Pancreas (tissue), 10 donors: ENCODE measurements at regions not wholly inside any gene's neighbourhood (a gene's known extent, or its start where the extent isn't known, plus 50 kb on each side); places are given as distances from the start of the nearest gene placed in this dataset.

Experiments
- ATAC-seq, 4 donors: fragments of 200-7000 bp; cut with Tn5 transposase; one replicate each; pipeline versions ENCODE4 v1.8.0 to v1.9.1; 2020; ENCODE audit warnings: mild to moderate bottlenecking in 4 of 4, moderate library complexity in 4 of 4
- DNase-seq, 6 donors: peaks; one replicate each; pipeline ENCODE4 v3.0.0-alpha.2; 2020
- FAIRE-seq: peaks from 2 replicates; lab custom pipeline; 2012; peaks lifted over from hg19 to GRCh38; lab: Jason Lieb, UNC
- H3K27ac ChIP-seq, 4 donors: fragments of 200-600 bp; sonication (generic); 1 replicate in 3 of 4; 2 replicates in 1 of 4; pipeline versions ENCODE4 v1.5.0 to v1.8.0; 2020
- H3K27me3 ChIP-seq, 4 donors: fragments of 200-600 bp; one replicate each; pipeline ENCODE4 v1.8.0; 2021
- H3K36me3 ChIP-seq, 3 donors: fragments of 200-600 bp; sonication (generic) in 1 of 3; one replicate each; pipeline versions ENCODE4 v1.5.0 to v1.8.0; 2020 to 2021
- H3K4me1 ChIP-seq, 3 donors: fragments of 200-600 bp; one replicate each; pipeline ENCODE4 v1.8.0; 2021
- H3K4me3 ChIP-seq, 4 donors: fragments of 200-600 bp; sonication (generic) in 2 of 4; one replicate each; pipeline versions ENCODE4 v1.5.0 to v1.8.0; 2020 to 2021
- H3K9me3 ChIP-seq, 4 donors: fragments of 200-600 bp; one replicate each; pipeline ENCODE4 v1.8.0; 2021
- WGBS, 2 donors: extraction: QIAGEN DNeasy Blood & Tissue Kit; methylation state at CpG; one replicate each; pipeline ENCODE4 v1.1.7; 2013; 5-methylcytosine and 5-hydroxymethylcytosine counted together
- intact Hi-C, 3 donors: fragments of 100-400 bp; cut with DNase I; formaldehyde crosslinking; loops; one replicate each; pipeline versions ENCODE4 v1.11.1 to v1.14.2; 2022
- TF ChIP-seq, protein P1 (sequence below), 4 donors: fragments of 200-600 bp; sonication (generic) in 3 of 4; IDR thresholded peaks; one replicate each; pipeline versions ENCODE4 v1.5.0 to v1.8.0; 2021; ENCODE audit warnings: antibody characterized with exemption in 4 of 4
- donor health status: healthy with polysubstance abuse.
- donor health status: DM: no; HTN: no; CAD: no; lungs with moderate emphysema.
- donor health status: DM: no; HTN: no; CAD: no.
- donor health status: control.
- donor health status: control.
- donor health status: Bipolar disorder and iron deficiency.
- donor health status: DM: yes; HTN: yes; CAD: no.
- donor health status: DM: no; HTN: no; CAD: no.
- donor health status: DM: no; HTN: no; CAD: no.
- donor health status: DM: yes; HTN: yes; CAD: no.

DNA sequence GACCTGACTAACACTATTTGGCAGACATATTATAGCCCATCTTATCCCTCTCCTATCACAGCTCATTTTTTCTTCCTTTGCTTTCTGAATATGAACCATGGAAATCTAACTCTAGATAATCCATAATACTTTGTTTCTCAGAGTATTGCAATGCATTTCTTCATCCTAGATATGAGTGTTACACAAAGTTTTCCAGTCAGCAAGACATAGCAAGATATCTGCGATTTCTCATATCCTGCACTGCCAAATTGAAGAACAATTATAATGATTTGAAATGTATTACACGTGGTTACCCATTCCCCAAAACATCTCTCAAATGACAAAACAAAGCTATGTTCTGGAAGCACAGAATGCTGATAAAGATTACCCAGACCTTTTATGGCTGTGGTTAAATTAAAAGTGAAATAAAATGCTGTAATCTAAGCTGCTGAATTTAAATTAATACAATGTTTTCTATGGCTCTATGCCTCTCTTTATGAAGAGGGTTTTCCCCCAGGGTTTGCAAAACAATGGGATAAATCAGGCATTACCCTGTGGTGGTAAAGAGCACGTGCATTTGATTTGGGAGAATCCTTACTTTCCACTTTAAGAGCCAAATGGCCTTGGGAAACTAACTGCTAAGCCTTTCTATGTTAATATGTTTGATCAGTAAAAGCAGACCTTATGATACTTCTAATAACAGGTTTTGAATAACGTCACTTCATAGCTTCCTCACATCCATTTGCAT, 1291.0 kb upstream of the CNTN5 start:
- Histone ChIP-seq H3K27ac (no peak overlapping the region), H3K27me3 (no peaks in the 10 kb centered on the region), H3K4me3 (no peak overlapping the region), H3K36me3 (no peaks in the 10 kb centered on the region), H3K9me3 (no peaks in the 10 kb centered on the region), H3K4me1 (no peaks in the 10 kb centered on the region)
- TF ChIP-seq, protein P1, sequence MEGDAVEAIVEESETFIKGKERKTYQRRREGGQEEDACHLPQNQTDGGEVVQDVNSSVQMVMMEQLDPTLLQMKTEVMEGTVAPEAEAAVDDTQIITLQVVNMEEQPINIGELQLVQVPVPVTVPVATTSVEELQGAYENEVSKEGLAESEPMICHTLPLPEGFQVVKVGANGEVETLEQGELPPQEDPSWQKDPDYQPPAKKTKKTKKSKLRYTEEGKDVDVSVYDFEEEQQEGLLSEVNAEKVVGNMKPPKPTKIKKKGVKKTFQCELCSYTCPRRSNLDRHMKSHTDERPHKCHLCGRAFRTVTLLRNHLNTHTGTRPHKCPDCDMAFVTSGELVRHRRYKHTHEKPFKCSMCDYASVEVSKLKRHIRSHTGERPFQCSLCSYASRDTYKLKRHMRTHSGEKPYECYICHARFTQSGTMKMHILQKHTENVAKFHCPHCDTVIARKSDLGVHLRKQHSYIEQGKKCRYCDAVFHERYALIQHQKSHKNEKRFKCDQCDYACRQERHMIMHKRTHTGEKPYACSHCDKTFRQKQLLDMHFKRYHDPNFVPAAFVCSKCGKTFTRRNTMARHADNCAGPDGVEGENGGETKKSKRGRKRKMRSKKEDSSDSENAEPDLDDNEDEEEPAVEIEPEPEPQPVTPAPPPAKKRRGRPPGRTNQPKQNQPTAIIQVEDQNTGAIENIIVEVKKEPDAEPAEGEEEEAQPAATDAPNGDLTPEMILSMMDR (IDR thresholded peaks at IDR 0.05) = no peak
- FAIRE-seq (no peak), ATAC-seq (no peak), DNase-seq (no peak)
- intact Hi-C loops = no loop called here
- WGBS, 2 donors = 34 to 46% methylated on average over 4 of the region's 4 CpGs

DNA sequence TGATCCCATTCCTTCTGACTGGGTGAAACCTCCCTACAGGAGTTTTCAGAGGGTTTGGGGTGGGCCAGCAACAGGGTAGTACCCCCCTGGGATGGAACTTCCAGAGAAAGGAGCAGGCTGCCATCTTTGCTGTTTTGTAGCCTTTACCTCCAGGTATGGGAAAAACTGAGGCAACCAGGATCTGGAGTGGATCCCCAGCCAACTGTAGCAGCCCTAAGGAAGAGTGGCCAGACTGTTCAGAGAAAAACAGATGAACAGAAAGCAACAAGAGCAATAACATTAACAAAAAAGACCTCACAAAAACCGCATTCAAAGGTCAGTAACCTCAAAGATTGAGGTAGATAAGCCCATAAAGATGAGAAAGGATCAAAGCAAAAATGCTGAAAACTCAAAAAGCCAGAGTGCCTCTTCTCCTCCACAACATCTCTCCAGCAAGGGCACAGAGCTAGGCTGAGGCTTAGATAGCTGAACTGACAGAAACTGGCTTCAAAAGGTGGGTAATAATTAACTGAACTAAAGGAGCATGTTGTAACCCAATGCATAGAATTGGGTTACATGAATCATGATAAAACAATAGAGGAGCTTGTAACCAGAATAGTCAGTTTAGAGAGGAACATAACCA, 1288.6 kb upstream of the CNTN5 start:
- Histone ChIP-seq H3K36me3 (no peaks in the 10 kb centered on the region), H3K27me3 (no peaks in the 10 kb centered on the region), H3K4me1 (no peaks in the 10 kb centered on the region), H3K9me3 (no peaks in the 10 kb centered on the region), H3K4me3 (no peak overlapping the region), H3K27ac (no peak overlapping the region)
- intact Hi-C loops = no loop called here
- WGBS, 2 donors = 19 to 21% methylated on average over 1 of the region's 1 CpG
- TF ChIP-seq, protein P1 (IDR thresholded peaks at IDR 0.05) = no peak
- DNase-seq (no peak), FAIRE-seq (no peak), ATAC-seq (peak in 1 of 4 donors; percentile 18)

DNA sequence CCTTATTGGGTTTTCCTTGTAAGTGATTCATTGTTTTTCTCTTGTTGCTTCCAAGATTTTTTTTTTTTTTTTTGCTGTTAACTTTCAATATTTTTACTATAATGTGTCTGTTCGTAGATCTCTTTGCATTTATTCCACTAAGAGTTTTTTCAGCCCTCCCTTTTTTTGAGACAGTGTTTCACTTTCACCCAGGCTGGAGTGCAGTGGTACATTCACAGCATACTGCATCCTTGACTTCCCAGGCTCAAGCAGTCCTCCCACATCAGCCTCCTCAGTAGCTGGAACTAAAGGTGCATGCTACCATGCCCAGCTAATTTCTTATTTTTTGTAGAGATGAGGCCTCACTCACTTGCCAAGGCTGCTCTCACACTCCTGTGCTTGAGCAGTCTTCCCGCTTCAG, 1282.0 kb upstream of the CNTN5 start:
- intact Hi-C loops = no loop called here

DNA sequence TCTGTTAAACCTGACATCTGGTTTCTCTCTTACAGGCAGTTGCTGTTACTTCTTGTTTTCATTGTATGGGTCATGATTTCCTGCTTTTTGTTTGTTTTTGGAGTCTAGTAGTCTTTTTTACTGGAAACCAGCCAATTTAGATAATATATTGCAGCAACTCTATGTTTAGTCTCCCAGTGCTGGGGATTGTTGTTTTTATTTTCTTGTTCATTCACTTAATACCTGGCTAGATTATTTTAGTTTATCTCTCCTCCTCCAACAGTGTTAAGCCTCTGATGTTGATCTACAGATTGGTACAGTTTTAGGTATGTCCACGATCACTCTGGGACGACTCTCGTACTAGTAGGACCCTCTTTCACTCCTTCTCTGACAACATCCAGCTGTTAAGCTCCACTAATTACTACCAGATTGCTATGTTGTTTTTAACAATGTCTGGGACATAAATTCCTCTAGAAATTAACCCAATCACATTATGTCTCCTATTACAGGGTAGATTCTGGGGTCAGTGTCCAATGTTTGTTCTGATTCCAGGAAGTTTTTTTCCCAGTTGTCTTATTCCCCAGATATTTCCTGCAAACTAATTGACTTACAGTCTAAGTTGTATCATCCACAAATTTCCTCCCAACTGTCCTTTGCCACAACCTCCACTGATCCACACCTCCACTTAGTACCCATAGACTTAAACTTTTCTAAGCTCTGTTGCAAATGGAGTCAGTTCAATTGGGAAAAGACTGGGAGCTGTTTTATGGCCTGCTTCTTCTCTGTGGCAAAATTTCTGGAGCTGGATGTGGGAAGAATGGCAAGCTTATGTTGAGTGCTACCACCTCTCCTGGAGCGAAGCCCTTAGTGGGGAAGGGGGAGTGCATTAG, 1280.6 kb upstream of the CNTN5 start:
- 70 to 82% methylated on average over 4 of the region's 4 CpGs for WGBS, 2 donors
- no peaks in the 10 kb centered on the region for H3K4me1 ChIP-seq
- TF ChIP-seq, protein P1 (IDR thresholded peaks at IDR 0.05) = no peak
- H3K4me3 ChIP-seq = no peak overlapping the region
- H3K9me3 ChIP-seq = no peaks in the 10 kb centered on the region
- ATAC-seq = no peak
- H3K36me3 ChIP-seq = no peaks in the 10 kb centered on the region
- intact Hi-C loops = no loop called here
- FAIRE-seq = no peak
- no peak for DNase-seq
- H3K27me3 ChIP-seq = no peaks in the 10 kb centered on the region
- H3K27ac ChIP-seq = no peak overlapping the region

More for the DNA sequence above, 1282.0 kb upstream of the CNTN5 start:
- no peak for ATAC-seq
- FAIRE-seq = no peak
- no peak overlapping the region for H3K27ac ChIP-seq
- H3K36me3 ChIP-seq = no peaks in the 10 kb centered on the region
- 69 to 87% methylated on average over 2 of the region's 2 CpGs for WGBS, 2 donors
- no peak for DNase-seq
- TF ChIP-seq, protein P1 (IDR thresholded peaks at IDR 0.05) = no peak
- H3K4me3 ChIP-seq = no peak overlapping the region
- H3K27me3 ChIP-seq = no peaks in the 10 kb centered on the region
- H3K4me1 ChIP-seq = no peaks in the 10 kb centered on the region
- no peaks in the 10 kb centered on the region for H3K9me3 ChIP-seq
